ENCODE measurements at regions not wholly inside any gene's neighbourhood (a gene's known extent, or its start where the extent isn't known, plus 50 kb on each side); places are given as distances from the start of the nearest gene placed in this dataset.

- Histone ChIP-seq H4K5ac (ENCODE audit: insufficient read length, low read depth, low read length) (no peak overlapping the region), H2BK15ac (ENCODE audit: low read length) (no peak overlapping the region), H4K91ac (replicated peaks; ENCODE audit: insufficient read length, low read length) (no peak overlapping the region), H2BK12ac (ENCODE audit: low read depth, low read length) (no peak overlapping the region), H4K20me1 (replicated peaks in 1 of 2; ENCODE audit: control insufficient read depth in 1 of 2, insufficient read depth in 2 of 2, low read length in 2 of 2) (no peaks in the 10 kb centered on the region), H3K4me1 (replicated peaks in 1 of 4; ENCODE audit: control insufficient read depth in 3 of 4, insufficient read depth in 4 of 4, low read length in 3 of 4) (no peaks in the 10 kb centered on the region), H3K79me2 (ENCODE audit: control insufficient read depth in 1 of 2, insufficient read depth in 2 of 2, low read length in 2 of 2) (no peaks in the 10 kb centered on the region), H3K14ac (ENCODE audit: insufficient read length) (no peak overlapping the region), H2AFZ (ENCODE audit: low read length) (0 out of 2 replicates have a peak overlapping the region, but pooled peaks have one; percentile 58), H3K9ac (replicated peaks in 1 of 4; ENCODE audit: extremely low read depth in 1 of 4, low read depth in 3 of 4, low read length in 3 of 4) (no peak overlapping the region), H3K79me1 (ENCODE audit: low read depth, low read length) (no peaks in the 10 kb centered on the region), H2BK5ac (ENCODE audit: low read depth, low read length) (no peak overlapping the region), H3K4me2 (ENCODE audit: insufficient read depth in 1 of 2, low read depth in 2 of 2, low read length in 2 of 2) (no peak overlapping the region), H2AK5ac (ENCODE audit: low read depth, low read length) (no peak overlapping the region), H3K56ac (replicated peaks; ENCODE audit: insufficient read length, low read depth, low read length) (no peak overlapping the region), H3K27me3 (replicated peaks in 1 of 4; ENCODE audit: control insufficient read depth in 3 of 4, extremely low read depth in 1 of 4, insufficient read depth in 3 of 4, low read length in 3 of 4) (no peaks in the 10 kb centered on the region), H3K23ac (ENCODE audit: insufficient read length) (no peak overlapping the region), H3K18ac (ENCODE audit: extremely low read depth, low read length) (no peak overlapping the region), H2BK20ac (ENCODE audit: low read length) (no peak overlapping the region), H4K8ac (ENCODE audit: extremely low read depth, insufficient read depth, low read length) (no peak overlapping the region), H3K27ac (ENCODE audit: low read depth, low read length) (no peak overlapping the region), H3K4me3 (ENCODE audit: extremely low read depth in 1 of 4, insufficient read depth in 2 of 4, low read depth in 3 of 4, low read length in 4 of 4) (no peak overlapping the region), H2BK120ac (replicated peaks; ENCODE audit: low read depth, low read length) (no peak overlapping the region), H3K23me2 (ENCODE audit: low read depth, low read length) (no peaks in the 10 kb centered on the region), H3K9me3 (ENCODE audit: insufficient read depth in 2 of 2, low read depth in 1 of 2, low read length in 1 of 2) (no peaks in the 10 kb centered on the region), H3K4ac (replicated peaks; ENCODE audit: insufficient read length, low read depth, low read length) (no peak overlapping the region), H3K36me3 (ENCODE audit: control insufficient read depth in 2 of 4, insufficient read depth in 4 of 4, low read length in 3 of 4) (no peaks in the 10 kb centered on the region)
- ChIA-PET POLR2A (ENCODE audit: partially characterized antibody) (no interaction called here), CTCF (ENCODE audit: partially characterized antibody) (no interaction called here)
- no peak for FAIRE-seq
- 94% methylated on average over 1 of the region's 1 CpG; no CpG with 5 or more reads in 1 of the 2 experiments for WGBS, 2 experiments (ENCODE audit: extremely low coverage in 1 of 2, insufficient coverage in 1 of 2, insufficient read length in 1 of 2, insufficient replicate concordance in 2 of 2, low coverage in 1 of 2, low lambda C conversion rate in 2 of 2, missing lambda C conversion rate in 1 of 2)
- TF ChIP-seq RAD21 (IDR thresholded peaks at IDR 0.05 in 1 of 2, conservative IDR thresholded peaks at IDR 0.05 in 1 of 2; ENCODE audit: low read depth in 2 of 2, low read length in 2 of 2) (no peak), PHF8 (conservative IDR thresholded peaks at IDR 0.05; ENCODE audit: low read depth, low read length) (no peak), SIX5 (IDR thresholded peaks at IDR 0.05; ENCODE audit: low read depth, low read length) (no peak)
- no peak for DNase-seq (ENCODE audit: low read depth in 1 of 2, low spot score in 2 of 2)
Observed at GRCh38 chr1:192261476-192261875, 55.3 kb upstream of the RGS21 start.
